Endothelial cell (in vitro differentiated cells): ENCODE measurements at regions not wholly inside any gene's neighbourhood (a gene's known extent, or its start where the extent isn't known, plus 50 kb on each side); places are given as distances from the start of the nearest gene placed in this dataset.
"Not testable (repeated sequence)": the region's sequence is repeated elsewhere in the genome, so short reads cannot be mapped to it uniquely, and the experiment has no call there.

Source experiments
- DNase-seq: peaks from one replicate; pipeline ENCODE4 v3.0.0; 2021; ENCODE audit warnings: low spot score
- H3K27ac Mint-ChIP-seq: one replicate; pipeline ENCODE4 v1.8.0; 2021; ENCODE audit warnings: mixed read lengths, inconsistent platforms; ENCODE audit not compliant: unreplicated experiment
- H3K27me3 Mint-ChIP-seq: one replicate; pipeline ENCODE4 v1.8.0; 2021; ENCODE audit warnings: mild to moderate bottlenecking, moderate library complexity, mixed read lengths, inconsistent platforms; ENCODE audit not compliant: unreplicated experiment
- H3K36me3 Mint-ChIP-seq: one replicate; pipeline ENCODE4 v1.8.0; 2021; ENCODE audit warnings: mild to moderate bottlenecking, low read depth, mixed read lengths, inconsistent platforms; ENCODE audit not compliant: unreplicated experiment
- H3K4me1 Mint-ChIP-seq: one replicate; pipeline ENCODE4 v1.8.0; 2021; ENCODE audit warnings: mild to moderate bottlenecking, mixed read lengths, inconsistent platforms; ENCODE audit not compliant: unreplicated experiment
- H3K4me3 Mint-ChIP-seq: one replicate; pipeline ENCODE4 v1.8.0; 2021; ENCODE audit warnings: mild to moderate bottlenecking, mixed read lengths, inconsistent platforms; ENCODE audit not compliant: unreplicated experiment
- H3K9me3 Mint-ChIP-seq: one replicate; pipeline ENCODE4 v1.8.0; 2021; ENCODE audit warnings: mixed read lengths, inconsistent platforms; ENCODE audit not compliant: unreplicated experiment
- TF ChIP-seq, protein P1 (sequence below): fragments of 200-600 bp; sonication (generic); IDR thresholded peaks from one replicate; pipeline ENCODE4 v1.5.0; 2021; ENCODE audit warnings: antibody characterized with exemption; ENCODE audit not compliant: unreplicated experiment

DNA sequence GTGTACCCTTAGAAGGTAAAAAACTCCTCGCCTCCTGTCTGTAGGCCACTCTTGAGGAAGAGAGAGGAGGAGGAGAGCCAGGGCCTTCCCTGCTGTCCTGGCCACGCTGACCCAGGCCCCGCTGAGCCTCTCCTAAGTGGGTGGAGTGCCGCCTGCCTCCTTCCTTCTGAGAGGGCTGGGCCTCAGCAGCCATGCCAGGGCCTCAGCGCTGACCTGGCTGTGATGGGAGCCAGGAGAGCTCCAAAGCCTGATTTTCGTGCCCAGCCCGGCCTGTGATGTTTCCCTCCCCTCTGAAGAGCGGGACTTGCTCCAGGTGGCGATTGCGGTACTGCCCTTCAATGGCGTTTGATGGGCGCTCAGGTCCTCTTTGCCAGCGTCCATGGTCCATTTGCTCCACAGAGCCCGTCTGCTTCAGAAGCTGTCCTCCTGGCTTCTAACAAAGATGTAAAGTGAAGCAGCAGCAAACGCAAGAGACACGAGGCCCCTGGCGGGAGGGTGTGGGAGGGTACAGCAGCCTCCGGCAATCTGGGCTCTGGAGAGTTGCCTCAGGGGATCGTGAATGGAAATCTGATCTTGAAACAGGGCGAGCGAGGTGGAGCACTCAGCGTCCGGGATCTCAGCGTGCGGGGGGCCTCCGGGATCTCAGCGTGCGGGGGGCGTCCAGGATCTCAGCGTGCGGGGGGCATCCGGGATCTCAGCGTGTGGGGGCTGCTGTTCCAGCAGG, 93.5 kb downstream of the NPIPB11 start:
- Mint-ChIP-seq H3K4me3 (no peak overlapping the region), H3K27ac (no peak overlapping the region), H3K9me3 (no peaks in the 10 kb centered on the region), H3K36me3 (no peaks in the 10 kb centered on the region), H3K4me1 (no peaks in the 10 kb centered on the region), H3K27me3 (peaks cover 6% of the 10 kb centered on the region)
- no peak for DNase-seq
- TF ChIP-seq, protein P1, sequence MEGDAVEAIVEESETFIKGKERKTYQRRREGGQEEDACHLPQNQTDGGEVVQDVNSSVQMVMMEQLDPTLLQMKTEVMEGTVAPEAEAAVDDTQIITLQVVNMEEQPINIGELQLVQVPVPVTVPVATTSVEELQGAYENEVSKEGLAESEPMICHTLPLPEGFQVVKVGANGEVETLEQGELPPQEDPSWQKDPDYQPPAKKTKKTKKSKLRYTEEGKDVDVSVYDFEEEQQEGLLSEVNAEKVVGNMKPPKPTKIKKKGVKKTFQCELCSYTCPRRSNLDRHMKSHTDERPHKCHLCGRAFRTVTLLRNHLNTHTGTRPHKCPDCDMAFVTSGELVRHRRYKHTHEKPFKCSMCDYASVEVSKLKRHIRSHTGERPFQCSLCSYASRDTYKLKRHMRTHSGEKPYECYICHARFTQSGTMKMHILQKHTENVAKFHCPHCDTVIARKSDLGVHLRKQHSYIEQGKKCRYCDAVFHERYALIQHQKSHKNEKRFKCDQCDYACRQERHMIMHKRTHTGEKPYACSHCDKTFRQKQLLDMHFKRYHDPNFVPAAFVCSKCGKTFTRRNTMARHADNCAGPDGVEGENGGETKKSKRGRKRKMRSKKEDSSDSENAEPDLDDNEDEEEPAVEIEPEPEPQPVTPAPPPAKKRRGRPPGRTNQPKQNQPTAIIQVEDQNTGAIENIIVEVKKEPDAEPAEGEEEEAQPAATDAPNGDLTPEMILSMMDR, result no peak

GRCh38 chr16:29312345-29312675, 94.2 kb downstream of the NPIPB11 start:
- DNase-seq, H3K27me3 Mint-ChIP-seq, H3K36me3 Mint-ChIP-seq, H3K4me1 Mint-ChIP-seq, H3K9me3 Mint-ChIP-seq, H3K27ac Mint-ChIP-seq, H3K4me3 Mint-ChIP-seq: not testable (repeated sequence)

- DNase-seq, result no peak
- no peak overlapping the region for H3K27ac Mint-ChIP-seq
- H3K9me3 Mint-ChIP-seq, result no peaks in the 10 kb centered on the region
- H3K27me3 Mint-ChIP-seq, result peaks cover 9% of the 10 kb centered on the region
- H3K4me1 Mint-ChIP-seq, result peaks cover 3% of the 10 kb centered on the region
- H3K36me3 Mint-ChIP-seq, result no peaks in the 10 kb centered on the region
- no peak overlapping the region for H3K4me3 Mint-ChIP-seq
- TF ChIP-seq, protein P1, result no peak
Observed at GRCh38 chr16:29311461-29312344, 94.8 kb downstream of the NPIPB11 start.

GRCh38 chr16:29310852-29311314, 95.6 kb downstream of the NPIPB11 start:
- Mint-ChIP-seq H3K27me3 (peaks cover 9% of the 10 kb centered on the region), H3K4me1 (peaks cover 3% of the 10 kb centered on the region), H3K9me3 (no peaks in the 10 kb centered on the region), H3K4me3 (no peak overlapping the region), H3K36me3 (no peaks in the 10 kb centered on the region), H3K27ac (no peak overlapping the region)
- no peak for DNase-seq
- TF ChIP-seq, protein P1, result no peak

DNA sequence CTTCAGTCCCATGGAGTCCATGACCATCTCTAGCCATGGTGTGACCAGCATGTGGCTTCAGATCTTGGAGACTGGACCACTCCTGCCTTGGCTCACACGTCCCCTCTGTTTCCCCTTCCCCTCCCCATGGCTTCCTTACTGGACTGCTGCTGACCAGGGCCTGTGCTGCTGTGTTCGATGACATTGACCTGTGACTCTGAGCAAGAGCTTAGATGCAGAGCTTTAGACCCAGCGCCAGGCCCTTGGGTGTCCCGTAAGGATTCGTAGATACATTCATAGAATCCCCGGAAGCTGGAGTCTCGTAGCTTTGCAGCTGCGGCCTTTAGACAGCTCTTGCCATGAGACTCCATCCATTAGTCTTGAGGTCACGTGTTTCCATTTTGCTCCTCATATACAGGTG, 96.3 kb downstream of the NPIPB11 start:
- H3K27me3 Mint-ChIP-seq, H3K4me3 Mint-ChIP-seq, H3K36me3 Mint-ChIP-seq, H3K4me1 Mint-ChIP-seq, H3K27ac Mint-ChIP-seq, DNase-seq, H3K9me3 Mint-ChIP-seq: not testable (repeated sequence)

DNA sequence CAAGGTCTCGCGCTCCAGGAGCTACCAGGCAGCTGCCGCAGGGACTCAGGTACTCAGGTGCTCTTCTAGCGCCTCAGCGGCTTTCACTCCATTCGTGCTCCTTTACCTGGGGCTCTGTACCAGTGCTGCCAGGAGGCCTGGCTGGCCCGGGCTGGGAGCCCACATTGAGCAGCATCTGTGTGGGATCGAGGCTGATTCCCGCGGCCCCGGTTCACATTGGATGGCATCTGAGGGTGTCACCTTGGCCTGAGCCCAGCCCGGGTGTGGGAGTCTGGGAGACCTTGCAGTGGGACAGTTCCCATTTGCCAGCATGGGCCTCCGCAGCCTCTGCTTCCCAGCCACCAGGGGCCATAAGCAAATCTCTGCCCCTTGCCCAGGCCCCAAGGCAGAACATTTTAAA, 96.9 kb downstream of the NPIPB11 start:
- H3K36me3 Mint-ChIP-seq, H3K4me3 Mint-ChIP-seq, H3K27ac Mint-ChIP-seq, H3K4me1 Mint-ChIP-seq, DNase-seq, H3K27me3 Mint-ChIP-seq, H3K9me3 Mint-ChIP-seq: not testable (repeated sequence)
